Mesenchymal stem cell (in vitro differentiated cells and primary cell): ENCODE measurements at regions not wholly inside any gene's neighbourhood (a gene's known extent, or its start where the extent isn't known, plus 50 kb on each side); places are given as distances from the start of the nearest gene placed in this dataset.

ENCODE experiments used
- DNase-seq: peaks from one replicate; pipeline ENCODE4 v3.0.0-alpha.2; 2013
- H2AFZ ChIP-seq: one replicate; pipeline ENCODE4 v1.6.1; 2013; ENCODE audit warnings: low read depth, mild to moderate bottlenecking, control low read depth, inconsistent platforms, low read length, moderate library complexity
- H2AK5ac ChIP-seq: 2 replicates; pipeline ENCODE4 v1.6.1; 2013; ENCODE audit warnings: low read length, moderate library complexity, mild to moderate bottlenecking, inconsistent platforms; ENCODE audit not compliant: severe bottlenecking
- H2BK120ac ChIP-seq: one replicate; pipeline ENCODE4 v1.6.1; 2013; ENCODE audit warnings: low read depth, mild to moderate bottlenecking, inconsistent platforms, low read length, moderate library complexity
- H2BK12ac ChIP-seq, 2 experiments: one replicate each; pipeline ENCODE4 v1.6.1; 2013; ENCODE audit warnings: inconsistent platforms in 2 of 2, low read length in 2 of 2, mild to moderate bottlenecking in 2 of 2, moderate library complexity in 2 of 2, control low read depth in 1 of 2
- H2BK15ac ChIP-seq: one replicate; pipeline ENCODE4 v1.6.1; 2013; ENCODE audit warnings: mild to moderate bottlenecking, low read depth, inconsistent platforms; ENCODE audit not compliant: poor library complexity, severe bottlenecking
- H2BK5ac ChIP-seq: 2 replicates; pipeline ENCODE4 v1.6.1; 2013; ENCODE audit warnings: low read depth, mild to moderate bottlenecking, low read length, control low read depth, inconsistent platforms; ENCODE audit not compliant: poor library complexity, severe bottlenecking
- H3K14ac ChIP-seq, 2 experiments: one replicate each; pipeline ENCODE4 v1.6.1; 2013; ENCODE audit warnings: inconsistent platforms in 2 of 2, low read length in 2 of 2, control low read depth in 1 of 2, mild to moderate bottlenecking in 1 of 2, moderate library complexity in 1 of 2
- H3K18ac ChIP-seq, 2 experiments: one replicate each; pipeline ENCODE4 v1.6.1; 2013; ENCODE audit warnings: inconsistent platforms in 2 of 2, low read length in 2 of 2, control low read depth in 1 of 2, low read depth in 1 of 2, mild to moderate bottlenecking in 1 of 2
- H3K23ac ChIP-seq, 2 experiments: one replicate each; pipeline ENCODE4 v1.6.1; 2013; ENCODE audit warnings: inconsistent platforms in 2 of 2, low read length in 2 of 2, mild to moderate bottlenecking in 2 of 2, moderate library complexity in 2 of 2, control low read depth in 1 of 2
- H3K27ac ChIP-seq: 2 replicates; pipeline ENCODE4 v1.5.1; 2013; ENCODE audit warnings: mild to moderate bottlenecking, moderate library complexity, low read length, control low read depth, inconsistent platforms; ENCODE audit not compliant: poor library complexity, severe bottlenecking
- H3K27me3 ChIP-seq, 2 experiments: 2 replicates each; pipeline versions ENCODE4 v1.6.1 to v1.7.0; 2013; ENCODE audit warnings: low read length in 2 of 2, mild to moderate bottlenecking in 2 of 2, moderate library complexity in 2 of 2, control low read depth in 1 of 2, inconsistent platforms in 1 of 2; ENCODE audit not compliant: control insufficient read depth in 1 of 2, insufficient read depth in 1 of 2
- H3K36me3 ChIP-seq, 2 experiments: 2 replicates each; pipeline versions ENCODE4 v1.6.1 to v1.7.0; 2013; ENCODE audit warnings: low read length in 2 of 2, control low read depth in 1 of 2, inconsistent platforms in 1 of 2, low read depth in 1 of 2, mild to moderate bottlenecking in 1 of 2; ENCODE audit not compliant: insufficient read depth in 2 of 2, control insufficient read depth in 1 of 2
- H3K4ac ChIP-seq, 2 experiments: one replicate each; pipeline ENCODE4 v1.6.1; 2013; ENCODE audit warnings: inconsistent platforms in 2 of 2, low read length in 2 of 2, mild to moderate bottlenecking in 2 of 2, moderate library complexity in 2 of 2, control low read depth in 1 of 2, low read depth in 1 of 2
- H3K4me1 ChIP-seq: 2 replicates; pipeline ENCODE4 v1.6.1; 2013; ENCODE audit warnings: low read depth, low read length, control low read depth; ENCODE audit not compliant: control insufficient read depth, insufficient read depth
- H3K4me2 ChIP-seq: 2 replicates; pipeline ENCODE4 v1.6.1; 2013; ENCODE audit warnings: low read length, mild to moderate bottlenecking, inconsistent platforms; ENCODE audit not compliant: poor library complexity, severe bottlenecking
- H3K4me3 ChIP-seq, 2 experiments: 2 replicates each; pipeline versions ENCODE4 v1.5.1 to v1.7.0; 2013; ENCODE audit warnings: low read length in 2 of 2, mild to moderate bottlenecking in 2 of 2, control low read depth in 1 of 2, low read depth in 1 of 2; ENCODE audit not compliant: insufficient read depth in 1 of 2
- H3K79me1 ChIP-seq: replicated peaks from 2 replicates; pipeline ENCODE4 v1.6.1; 2013; ENCODE audit warnings: mild to moderate bottlenecking, control low read depth, low read length, inconsistent platforms; ENCODE audit not compliant: poor library complexity, severe bottlenecking
- H3K9ac ChIP-seq: 2 replicates; pipeline ENCODE4 v1.7.0; 2013; ENCODE audit warnings: mild to moderate bottlenecking, low read length, moderate library complexity
- H3K9me3 ChIP-seq: 2 replicates; pipeline ENCODE4 v1.7.0; 2013; ENCODE audit warnings: mild to moderate bottlenecking, low read length; ENCODE audit not compliant: control insufficient read depth
- H4K8ac ChIP-seq: one replicate; pipeline ENCODE4 v1.6.1; 2013; ENCODE audit warnings: inconsistent platforms, mild to moderate bottlenecking, low read length, moderate library complexity
- H4K91ac ChIP-seq: one replicate; pipeline ENCODE4 v1.6.1; 2013; ENCODE audit warnings: mild to moderate bottlenecking, low read length, inconsistent platforms
- WGBS: methylation state at CpG from one replicate; pipeline ENCODE4 v1.1.7; 2013; ENCODE audit warnings: mixed read lengths; 5-methylcytosine and 5-hydroxymethylcytosine counted together

- H3K18ac ChIP-seq: no peak overlapping the region
- no peak overlapping the region for H4K91ac ChIP-seq
- H3K27me3 ChIP-seq: no peaks in the 10 kb centered on the region
- H2BK15ac ChIP-seq: no peak overlapping the region
- no peak overlapping the region for H2AK5ac ChIP-seq
- H2BK120ac ChIP-seq: no peak overlapping the region
- no peak overlapping the region for H3K4me3 ChIP-seq
- H3K14ac ChIP-seq: no peak overlapping the region
- no peak for DNase-seq
- H2BK12ac ChIP-seq: no peak overlapping the region
- peaks cover 5% of the 10 kb centered on the region for H3K9me3 ChIP-seq
- H4K8ac ChIP-seq: no peak overlapping the region
- peaks cover 27% of the 10 kb centered on the region for H3K79me1 ChIP-seq
- no peak overlapping the region for H3K23ac ChIP-seq
- no peak overlapping the region for H3K4ac ChIP-seq
- no peak overlapping the region for H3K4me2 ChIP-seq
- H3K36me3 ChIP-seq: peaks cover 0 to 9% of the 10 kb centered on the region in 2 experiments
- H2AFZ ChIP-seq: no peak overlapping the region
- 79% methylated on average over 5 of the region's 5 CpGs for WGBS
- H3K27ac ChIP-seq: no peak overlapping the region
- no peak overlapping the region for H3K9ac ChIP-seq
- peaks cover 4% of the 10 kb centered on the region for H3K4me1 ChIP-seq
- no peak overlapping the region for H2BK5ac ChIP-seq
These were observed 83.3 kb downstream of the CLDN34 start for GRCh38 chrX:10050481-10050880.

- Histone ChIP-seq H4K8ac (no peak overlapping the region), H3K9ac (no peak overlapping the region), H2BK5ac (no peak overlapping the region), H3K18ac (no peak overlapping the region), H2BK12ac (no peak overlapping the region), H3K4me3 (no peak overlapping the region), H4K91ac (no peak overlapping the region), H3K4me1 (peaks cover 2% of the 10 kb centered on the region), H3K14ac (no peak overlapping the region), H2BK15ac (no peak overlapping the region), H3K4ac (no peak overlapping the region), H3K23ac (no peak overlapping the region), H3K79me1 (peaks cover 28% of the 10 kb centered on the region), H2BK120ac (no peak overlapping the region), H2AFZ (no peak overlapping the region), H3K27ac (no peak overlapping the region), H3K4me2 (no peak overlapping the region), H3K27me3 (no peaks in the 10 kb centered on the region), H3K9me3 (peaks cover 5% of the 10 kb centered on the region), H3K36me3 (peaks cover 0 to 8% of the 10 kb centered on the region in 2 experiments), H2AK5ac (no peak overlapping the region)
- no peak for DNase-seq
- 100% methylated on average over 2 of the region's 5 CpGs for WGBS
These were observed 84.8 kb downstream of the CLDN34 start for GRCh38 chrX:10051866-10052480.

GRCh38 chrX:10052906-10053625 lies 85.9 kb downstream of the CLDN34 start:
- no peak overlapping the region for H2BK15ac ChIP-seq
- no peak overlapping the region for H2BK12ac ChIP-seq
- peaks cover 0 to 3% of the 10 kb centered on the region in 2 experiments for H3K36me3 ChIP-seq
- no peak overlapping the region for H2AK5ac ChIP-seq
- WGBS: 83% methylated on average over 5 of the region's 5 CpGs
- H3K27ac ChIP-seq: no peak overlapping the region
- H2BK5ac ChIP-seq: no peak overlapping the region
- no peak overlapping the region for H3K4me2 ChIP-seq
- H3K4me3 ChIP-seq: no peak overlapping the region
- no peak overlapping the region for H3K18ac ChIP-seq
- DNase-seq: no peak
- no peak overlapping the region for H2BK120ac ChIP-seq
- H2AFZ ChIP-seq: no peak overlapping the region
- H3K9ac ChIP-seq: no peak overlapping the region
- peaks cover 5% of the 10 kb centered on the region for H3K9me3 ChIP-seq
- no peak overlapping the region for H3K4ac ChIP-seq
- no peaks in the 10 kb centered on the region for H3K27me3 ChIP-seq
- peaks cover 24% of the 10 kb centered on the region for H3K79me1 ChIP-seq
- no peak overlapping the region for H3K23ac ChIP-seq
- peaks cover 2% of the 10 kb centered on the region for H3K4me1 ChIP-seq
- H4K8ac ChIP-seq: no peak overlapping the region
- no peak overlapping the region for H3K14ac ChIP-seq
- H4K91ac ChIP-seq: no peak overlapping the region

GRCh38 chrX:10054396-10054795 lies 87.2 kb downstream of the CLDN34 start:
- Histone ChIP-seq H2BK120ac (no peak overlapping the region), H3K4me2 (no peak overlapping the region), H3K14ac (no peak overlapping the region), H3K27ac (no peak overlapping the region), H3K4me1 (no peaks in the 10 kb centered on the region), H3K4ac (no peak overlapping the region), H4K8ac (no peak overlapping the region), H3K23ac (no peak overlapping the region), H3K36me3 (peaks cover 0 to 3% of the 10 kb centered on the region in 2 experiments), H3K9ac (no peak overlapping the region), H3K79me1 (peaks cover 22% of the 10 kb centered on the region), H4K91ac (no peak overlapping the region), H3K9me3 (peaks cover 5% of the 10 kb centered on the region), H3K4me3 (no peak overlapping the region), H2AK5ac (no peak overlapping the region), H2BK15ac (no peak overlapping the region), H3K18ac (no peak overlapping the region), H3K27me3 (no peaks in the 10 kb centered on the region), H2AFZ (no peak overlapping the region), H2BK5ac (no peak overlapping the region), H2BK12ac (no peak overlapping the region)
- WGBS: 100% methylated on average over 4 of the region's 8 CpGs
- no peak for DNase-seq
